ENCODE measurements at regions not wholly inside any gene's neighbourhood (a gene's known extent, or its start where the extent isn't known, plus 50 kb on each side); places are given as distances from the start of the nearest gene placed in this dataset.
A peak's percentile ranks its signal among the peaks of the same experiment; 100 is the strongest.
"Not testable (repeated sequence)": the region's sequence is repeated elsewhere in the genome, so short reads cannot be mapped to it uniquely, and the experiment has no call there.

DNA sequence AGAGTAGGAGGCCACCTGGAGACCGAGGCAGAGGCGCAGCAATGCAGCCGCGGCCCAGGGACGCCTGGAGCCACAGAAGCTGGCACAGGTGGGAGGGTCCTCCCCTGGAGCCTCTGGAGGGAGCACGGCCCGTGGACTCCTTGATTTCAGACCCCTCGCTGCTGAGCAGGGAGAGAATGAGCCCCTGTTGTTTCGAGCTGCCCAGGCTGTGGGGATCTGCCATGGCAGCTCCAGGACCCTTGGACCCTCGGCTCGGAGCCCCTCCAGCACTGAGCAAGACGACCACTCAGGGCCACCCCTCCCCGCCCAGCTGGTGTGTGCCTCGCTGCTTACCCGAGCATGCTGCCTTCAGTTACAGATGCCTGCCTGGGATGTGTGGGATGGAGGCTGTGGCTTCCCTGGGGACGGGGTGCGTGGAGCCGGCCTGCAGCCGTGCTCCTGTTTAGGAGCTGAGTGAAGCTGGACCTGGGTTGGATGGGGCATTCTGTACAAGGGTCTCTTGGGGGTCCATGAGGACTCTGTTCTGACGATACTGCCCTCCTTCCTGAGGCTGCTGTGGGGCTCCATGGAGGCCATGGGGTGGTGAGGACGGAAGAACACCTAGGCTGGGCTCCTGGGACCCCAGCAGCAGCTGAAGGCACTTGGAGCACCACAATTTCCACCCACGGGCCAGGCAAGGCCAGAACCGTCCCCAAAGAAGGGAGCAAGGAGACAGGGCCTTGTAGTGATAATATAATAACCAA lies 115.1 kb upstream of the LPCAT1 start:
- BruUV-seq (replicated peaks): no TSS peak
- peaks cover 6% of the 10 kb centered on the region for H3K36me3 Mint-ChIP-seq (ENCODE audit: insufficient read depth, unreplicated experiment)
- Histone ChIP-seq H3K9me3 (no peaks in the 10 kb centered on the region), H3K27me3 (replicated peaks; ENCODE audit: control insufficient read depth, insufficient read depth, low read length) (no peaks in the 10 kb centered on the region), H3K4me1 (no peaks in the 10 kb centered on the region), H3K36me3 (ENCODE audit: control insufficient read depth, insufficient read depth, low read length) (no peaks in the 10 kb centered on the region), H3K4me3 (ENCODE audit: low read depth, low read length) (no peak overlapping the region)
- peaks cover 5% of the 10 kb centered on the region for H3K4me1 Mint-ChIP-seq (ENCODE audit: low read depth, unreplicated experiment)
- POLR2A ChIA-PET: no interaction called here
- CTCF ChIA-PET: no interaction called here
- TF ChIP-seq, protein P1, sequence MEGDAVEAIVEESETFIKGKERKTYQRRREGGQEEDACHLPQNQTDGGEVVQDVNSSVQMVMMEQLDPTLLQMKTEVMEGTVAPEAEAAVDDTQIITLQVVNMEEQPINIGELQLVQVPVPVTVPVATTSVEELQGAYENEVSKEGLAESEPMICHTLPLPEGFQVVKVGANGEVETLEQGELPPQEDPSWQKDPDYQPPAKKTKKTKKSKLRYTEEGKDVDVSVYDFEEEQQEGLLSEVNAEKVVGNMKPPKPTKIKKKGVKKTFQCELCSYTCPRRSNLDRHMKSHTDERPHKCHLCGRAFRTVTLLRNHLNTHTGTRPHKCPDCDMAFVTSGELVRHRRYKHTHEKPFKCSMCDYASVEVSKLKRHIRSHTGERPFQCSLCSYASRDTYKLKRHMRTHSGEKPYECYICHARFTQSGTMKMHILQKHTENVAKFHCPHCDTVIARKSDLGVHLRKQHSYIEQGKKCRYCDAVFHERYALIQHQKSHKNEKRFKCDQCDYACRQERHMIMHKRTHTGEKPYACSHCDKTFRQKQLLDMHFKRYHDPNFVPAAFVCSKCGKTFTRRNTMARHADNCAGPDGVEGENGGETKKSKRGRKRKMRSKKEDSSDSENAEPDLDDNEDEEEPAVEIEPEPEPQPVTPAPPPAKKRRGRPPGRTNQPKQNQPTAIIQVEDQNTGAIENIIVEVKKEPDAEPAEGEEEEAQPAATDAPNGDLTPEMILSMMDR (IDR thresholded peaks at IDR 0.05; ENCODE audit: insufficient read depth in 1 of 2, low read depth in 1 of 2, low read length in 1 of 2, severe bottlenecking in 1 of 2, unreplicated experiment in 1 of 2): no peak
- H3K27ac Mint-ChIP-seq (ENCODE audit: unreplicated experiment): peak overlapping the region; percentile 39
- intact Hi-C loops (cut with micrococcal nuclease; ENCODE audit: unreplicated experiment): no loop called here
- no peak for DNase-seq
- H3K9me3 Mint-ChIP-seq (ENCODE audit: unreplicated experiment): no peaks in the 10 kb centered on the region
- H3K4me3 Mint-ChIP-seq (ENCODE audit: unreplicated experiment): no peak overlapping the region
- H3K27me3 Mint-ChIP-seq (ENCODE audit: insufficient read depth, unreplicated experiment): peaks cover 11% of the 10 kb centered on the region

DNA sequence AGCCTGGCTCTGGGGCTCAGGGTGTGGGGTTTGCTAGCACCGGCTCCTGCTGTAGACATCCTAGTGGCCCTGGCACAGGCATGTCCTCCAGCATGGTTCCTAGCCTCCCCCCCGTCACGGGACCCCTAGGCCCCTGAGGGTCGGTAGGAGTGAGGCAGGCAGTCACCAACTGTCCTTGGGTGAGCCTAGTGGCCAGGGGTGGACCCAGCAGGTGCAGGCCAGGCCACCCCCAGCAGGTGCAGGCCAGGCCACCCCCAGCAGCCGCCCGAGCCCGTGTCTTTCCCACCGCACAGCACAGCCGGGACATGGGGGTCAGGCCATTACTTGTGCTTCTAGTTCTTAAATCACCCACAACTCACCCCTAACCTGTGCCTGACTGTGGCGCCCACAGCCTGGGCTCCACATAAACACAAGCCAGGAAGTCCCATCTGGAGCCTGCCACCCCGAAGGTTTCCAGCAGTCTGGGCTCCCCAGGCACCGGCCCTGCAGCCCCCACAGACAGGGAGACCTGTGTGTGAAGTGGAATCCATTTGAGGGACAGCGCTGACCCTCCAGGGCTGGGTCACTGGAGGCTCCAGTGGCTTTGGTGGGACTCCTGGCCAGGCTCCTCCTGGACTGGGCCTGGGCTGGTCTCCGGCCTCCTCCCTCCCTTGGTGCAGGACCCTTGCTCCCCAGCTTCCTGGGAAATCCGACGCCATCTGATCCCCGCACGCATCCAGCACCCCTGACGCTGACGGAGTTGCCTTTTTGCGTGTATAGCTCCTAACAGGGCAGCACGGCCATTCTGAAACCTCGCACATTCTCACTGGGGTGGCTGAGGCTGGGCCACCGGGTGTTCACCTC lies 114.1 kb upstream of the LPCAT1 start:
- no peak for DNase-seq
- Histone ChIP-seq H3K27me3 (replicated peaks; ENCODE audit: control insufficient read depth, insufficient read depth, low read length) (no peaks in the 10 kb centered on the region), H3K9me3 (no peaks in the 10 kb centered on the region), H3K36me3 (ENCODE audit: control insufficient read depth, insufficient read depth, low read length) (no peaks in the 10 kb centered on the region), H3K4me1 (no peaks in the 10 kb centered on the region), H3K4me3 (ENCODE audit: low read depth, low read length) (no peak overlapping the region)
- Mint-ChIP-seq H3K4me3 (ENCODE audit: unreplicated experiment) (no peak overlapping the region), H3K36me3 (ENCODE audit: insufficient read depth, unreplicated experiment) (peaks cover 6% of the 10 kb centered on the region), H3K4me1 (ENCODE audit: low read depth, unreplicated experiment) (peaks cover 5% of the 10 kb centered on the region), H3K27me3 (ENCODE audit: insufficient read depth, unreplicated experiment) (peaks cover 7% of the 10 kb centered on the region), H3K27ac (ENCODE audit: unreplicated experiment) (peak overlapping the region; percentile 39), H3K9me3 (ENCODE audit: unreplicated experiment) (no peaks in the 10 kb centered on the region)
- CTCF ChIA-PET: interaction anchor here (0.5 to 0.6 kb wide), 2 partner anchors 36 to 1420 kb away, joined by 3 read pairs; partner anchors contain the start of genes CCDC127 and SDHA
- TF ChIP-seq, protein P1 (IDR thresholded peaks at IDR 0.05; ENCODE audit: insufficient read depth in 1 of 2, low read depth in 1 of 2, low read length in 1 of 2, severe bottlenecking in 1 of 2, unreplicated experiment in 1 of 2): no peak
- POLR2A ChIA-PET: no interaction called here
- intact Hi-C loops (cut with micrococcal nuclease; ENCODE audit: unreplicated experiment): no loop called here
- no TSS peak for BruUV-seq (replicated peaks)

DNA sequence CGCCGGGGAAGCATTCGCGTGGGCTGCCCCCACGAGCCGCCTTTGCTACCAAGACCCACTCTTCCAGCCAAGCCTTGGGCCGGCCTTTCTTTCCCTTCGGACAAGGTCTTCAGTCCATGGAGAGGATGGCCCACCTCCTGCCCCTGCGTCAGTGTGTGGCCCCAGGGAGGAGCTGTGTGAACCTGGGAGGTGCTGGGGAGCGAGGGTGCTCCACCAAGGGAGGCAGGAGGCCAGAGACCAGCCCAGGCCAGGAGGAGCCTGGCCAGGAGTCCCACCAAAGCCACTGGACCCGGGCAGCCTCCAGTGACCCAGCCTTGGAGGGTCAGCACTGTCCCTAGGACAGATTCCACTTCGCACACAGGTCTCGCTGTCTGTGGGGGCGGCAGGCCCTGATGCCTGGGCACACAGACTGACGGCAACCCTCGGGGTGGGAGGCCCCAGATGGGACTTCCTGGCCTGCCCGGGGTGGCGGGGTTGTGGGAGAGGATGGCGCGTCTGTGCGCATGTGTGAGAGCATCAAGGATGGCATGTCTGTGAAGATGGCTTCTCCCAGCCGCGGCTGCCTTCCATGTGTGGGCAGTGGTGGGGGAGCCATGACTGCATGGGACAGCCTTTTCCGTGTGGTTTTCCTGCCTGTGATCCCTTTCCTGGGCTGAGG lies 113.3 kb upstream of the LPCAT1 start:
- H3K36me3 Mint-ChIP-seq (ENCODE audit: insufficient read depth, unreplicated experiment): peaks cover 6% of the 10 kb centered on the region
- Histone ChIP-seq H3K9me3 (no peaks in the 10 kb centered on the region), H3K27me3 (replicated peaks; ENCODE audit: control insufficient read depth, insufficient read depth, low read length) (no peaks in the 10 kb centered on the region), H3K4me1 (no peaks in the 10 kb centered on the region), H3K36me3 (ENCODE audit: control insufficient read depth, insufficient read depth, low read length) (no peaks in the 10 kb centered on the region), H3K4me3 (ENCODE audit: low read depth, low read length) (no peak overlapping the region)
- no TSS peak for BruUV-seq (replicated peaks)
- CTCF ChIA-PET: no interaction called here
- H3K27me3 Mint-ChIP-seq (ENCODE audit: insufficient read depth, unreplicated experiment): peaks cover 7% of the 10 kb centered on the region
- H3K9me3 Mint-ChIP-seq (ENCODE audit: unreplicated experiment): no peaks in the 10 kb centered on the region
- H3K27ac Mint-ChIP-seq (ENCODE audit: unreplicated experiment): no peak overlapping the region
- TF ChIP-seq, protein P1 (IDR thresholded peaks at IDR 0.05; ENCODE audit: insufficient read depth in 1 of 2, low read depth in 1 of 2, low read length in 1 of 2, severe bottlenecking in 1 of 2, unreplicated experiment in 1 of 2): no peak
- intact Hi-C loops (cut with micrococcal nuclease; ENCODE audit: unreplicated experiment): no loop called here
- H3K4me1 Mint-ChIP-seq (ENCODE audit: low read depth, unreplicated experiment): peaks cover 5% of the 10 kb centered on the region
- DNase-seq: no peak
- POLR2A ChIA-PET: no interaction called here
- H3K4me3 Mint-ChIP-seq (ENCODE audit: unreplicated experiment): no peak overlapping the region

DNA sequence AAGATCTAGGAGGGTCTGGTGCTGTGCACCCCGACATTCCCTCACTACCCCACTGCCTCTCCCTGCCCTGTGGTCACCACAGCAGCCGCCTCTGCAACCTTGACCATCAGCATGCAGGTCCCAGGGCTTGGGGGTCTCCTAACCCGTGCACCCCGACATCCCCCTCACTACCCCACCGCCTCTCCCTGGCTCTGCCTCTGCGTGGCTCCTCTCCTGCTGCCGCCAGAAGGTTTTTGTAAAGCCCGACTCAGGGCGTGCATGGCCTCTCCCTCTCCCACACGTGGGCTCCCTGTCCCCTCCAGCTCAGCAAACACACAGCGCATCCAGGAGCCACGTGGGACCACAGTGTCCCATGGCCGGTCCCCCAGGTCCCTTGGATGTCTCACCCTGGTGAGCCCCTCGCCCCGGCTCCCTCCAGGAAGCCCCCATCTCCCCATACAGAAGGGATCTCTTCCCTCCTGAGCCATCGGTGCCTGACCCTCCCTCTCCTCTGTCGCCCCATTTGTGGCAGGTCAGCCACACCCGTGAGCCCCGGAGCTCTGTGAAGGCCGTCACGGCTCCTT lies 112.5 kb upstream of the LPCAT1 start:
- BruUV-seq (replicated peaks); H3K27me3 ChIP-seq (replicated peaks; ENCODE audit: control insufficient read depth, insufficient read depth, low read length); H3K27ac Mint-ChIP-seq (ENCODE audit: unreplicated experiment); H3K4me1 Mint-ChIP-seq (ENCODE audit: low read depth, unreplicated experiment); DNase-seq; H3K9me3 ChIP-seq; H3K4me3 Mint-ChIP-seq (ENCODE audit: unreplicated experiment); H3K36me3 ChIP-seq (ENCODE audit: control insufficient read depth, insufficient read depth, low read length); CTCF ChIA-PET; H3K27me3 Mint-ChIP-seq (ENCODE audit: insufficient read depth, unreplicated experiment); H3K4me1 ChIP-seq; intact Hi-C loops (cut with micrococcal nuclease; ENCODE audit: unreplicated experiment); H3K4me3 ChIP-seq (ENCODE audit: low read depth, low read length); H3K36me3 Mint-ChIP-seq (ENCODE audit: insufficient read depth, unreplicated experiment); H3K9me3 Mint-ChIP-seq (ENCODE audit: unreplicated experiment); POLR2A ChIA-PET: not testable (repeated sequence)
